Hepatocyte (in vitro differentiated cells): ENCODE measurements at regions not wholly inside any gene's neighbourhood (a gene's known extent, or its start where the extent isn't known, plus 50 kb on each side); places are given as distances from the start of the nearest gene placed in this dataset.

Source experiments
- EZH2 ChIP-seq: fragments of 200-600 bp; sonication (generic); IDR thresholded peaks from 2 replicates; pipeline ENCODE4 v1.6.1; 2016; ENCODE audit warnings: antibody characterized with exemption, mild to moderate bottlenecking, borderline replicate concordance
- TF ChIP-seq, protein P1 (sequence below): fragments of 200-600 bp; sonication (generic); IDR thresholded peaks from 2 replicates; pipeline ENCODE4 v1.5.1; 2016; ENCODE audit warnings: antibody characterized with exemption, mild to moderate bottlenecking; ENCODE audit not compliant: poor library complexity

DNA sequence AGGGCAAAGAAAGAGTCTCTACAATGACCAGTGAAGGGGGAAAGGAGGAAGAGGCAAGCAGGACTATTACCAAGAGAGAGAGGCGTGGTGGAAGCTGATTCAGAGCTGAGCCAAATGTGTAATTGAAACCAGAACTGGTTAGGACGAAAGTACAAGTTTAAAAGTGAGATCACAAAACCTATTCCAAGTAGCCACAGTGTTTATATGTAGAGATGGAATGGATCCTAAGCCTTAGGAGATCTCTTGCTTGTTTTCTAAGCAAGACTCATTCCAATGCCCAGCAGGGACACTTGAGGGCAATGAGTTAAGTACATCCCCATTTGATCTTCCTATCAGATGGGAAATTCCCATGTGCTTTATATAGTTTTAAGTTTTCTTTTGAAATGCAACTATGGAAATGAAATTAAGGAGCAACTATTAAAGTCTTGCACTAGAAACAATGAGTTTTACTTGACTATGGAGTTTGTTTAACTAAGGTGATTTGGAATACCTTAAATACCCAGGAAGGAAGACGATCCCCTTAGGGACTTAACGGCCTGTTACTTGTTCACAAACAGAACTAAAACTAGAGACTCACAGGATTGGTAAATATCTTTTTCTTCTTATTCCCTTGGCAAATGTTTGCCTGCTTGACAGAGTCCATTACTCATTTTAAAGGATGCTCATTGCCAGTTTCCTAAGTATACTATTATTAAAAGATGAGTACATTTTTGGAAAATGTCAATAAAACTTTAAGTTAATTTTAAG is 51.1 kb upstream of the SNX2 start:
- TF ChIP-seq, protein P1, sequence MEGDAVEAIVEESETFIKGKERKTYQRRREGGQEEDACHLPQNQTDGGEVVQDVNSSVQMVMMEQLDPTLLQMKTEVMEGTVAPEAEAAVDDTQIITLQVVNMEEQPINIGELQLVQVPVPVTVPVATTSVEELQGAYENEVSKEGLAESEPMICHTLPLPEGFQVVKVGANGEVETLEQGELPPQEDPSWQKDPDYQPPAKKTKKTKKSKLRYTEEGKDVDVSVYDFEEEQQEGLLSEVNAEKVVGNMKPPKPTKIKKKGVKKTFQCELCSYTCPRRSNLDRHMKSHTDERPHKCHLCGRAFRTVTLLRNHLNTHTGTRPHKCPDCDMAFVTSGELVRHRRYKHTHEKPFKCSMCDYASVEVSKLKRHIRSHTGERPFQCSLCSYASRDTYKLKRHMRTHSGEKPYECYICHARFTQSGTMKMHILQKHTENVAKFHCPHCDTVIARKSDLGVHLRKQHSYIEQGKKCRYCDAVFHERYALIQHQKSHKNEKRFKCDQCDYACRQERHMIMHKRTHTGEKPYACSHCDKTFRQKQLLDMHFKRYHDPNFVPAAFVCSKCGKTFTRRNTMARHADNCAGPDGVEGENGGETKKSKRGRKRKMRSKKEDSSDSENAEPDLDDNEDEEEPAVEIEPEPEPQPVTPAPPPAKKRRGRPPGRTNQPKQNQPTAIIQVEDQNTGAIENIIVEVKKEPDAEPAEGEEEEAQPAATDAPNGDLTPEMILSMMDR = no peak
- TF ChIP-seq EZH2 = no peak
